Activated naive CD4-positive, alpha-beta T cell treated with anti-CD3 and anti-CD28 coated beads, Interleukin-2, amount 50 U/mL, for 72 hours (primary cell): ENCODE measurements at regions not wholly inside any gene's neighbourhood (a gene's known extent, or its start where the extent isn't known, plus 50 kb on each side); places are given as distances from the start of the nearest gene placed in this dataset.
"Not testable (repeated sequence)": the region's sequence is repeated elsewhere in the genome, so short reads cannot be mapped to it uniquely, and the experiment has no call there.

Source experiments
- ATAC-seq, 2 donors: fragments of 150-1000 bp; cut with Tn5 transposase; 2 replicates each; pipeline ENCODE4 v1.10.0; 2021; ENCODE audit warnings: mild to moderate bottlenecking in 2 of 2, moderate library complexity in 2 of 2
- DNase-seq, 2 donors: peaks; one replicate each; pipeline ENCODE4 v3.0.0; 2021 to 2022; ENCODE audit warnings: low spot score in 2 of 2
- H3K27ac Mint-ChIP-seq, 2 donors: one replicate each; pipeline ENCODE4 v1.8.0; 2022; ENCODE audit warnings: mild to moderate bottlenecking in 2 of 2, mixed read lengths in 2 of 2
- H3K36me3 Mint-ChIP-seq, 2 donors: one replicate each; pipeline ENCODE4 v1.8.0; 2022; ENCODE audit warnings: mixed read lengths in 2 of 2
- H3K9me3 Mint-ChIP-seq, 2 donors: one replicate each; pipeline ENCODE4 v1.8.0; 2022; ENCODE audit warnings: mixed read lengths in 2 of 2

DNA sequence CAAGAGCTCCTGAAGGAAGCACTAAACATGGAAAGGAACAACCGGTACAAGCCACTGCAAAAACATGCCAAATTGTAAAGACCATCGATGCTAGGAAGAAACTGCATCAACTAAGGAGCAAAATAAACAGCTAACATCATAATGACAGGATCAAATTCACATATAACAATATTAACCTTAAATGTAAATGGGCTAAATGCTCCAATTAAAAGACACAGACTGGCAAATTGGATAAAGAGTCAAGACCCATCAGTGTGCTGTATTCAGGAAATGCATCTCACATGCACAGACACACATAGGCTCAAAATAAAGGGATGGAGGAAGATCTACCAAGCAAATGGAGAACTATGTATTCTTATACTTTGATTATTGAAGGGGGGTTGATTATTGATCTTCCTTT lies 156.6 kb upstream of the NAMPT start:
- not testable (repeated sequence) for DNase-seq, H3K27ac Mint-ChIP-seq, ATAC-seq
- Mint-ChIP-seq H3K36me3 (peaks cover 0 to 56% of the 10 kb centered on the region in 2 donors), H3K9me3 (peaks cover 0 to 35% of the 10 kb centered on the region in 2 donors)

DNA sequence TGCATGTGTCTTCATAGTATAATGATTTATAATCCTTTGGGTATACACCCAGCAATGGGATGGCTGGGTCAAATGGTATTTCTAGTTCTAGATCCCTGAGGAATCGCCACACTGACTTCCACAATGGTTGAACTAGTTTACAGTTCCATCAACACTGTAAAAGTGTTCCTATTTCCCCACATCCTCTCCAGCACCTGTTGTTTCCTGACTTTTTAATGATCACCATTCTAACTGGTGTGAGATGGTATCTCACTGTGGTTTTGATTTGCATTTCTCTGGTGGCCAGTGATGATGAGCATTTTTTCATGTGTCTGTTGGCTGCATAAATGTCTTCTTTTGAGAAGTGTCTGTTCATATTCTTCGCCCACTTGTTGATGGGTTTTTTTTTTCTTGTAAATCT lies 152.2 kb upstream of the NAMPT start:
- ATAC-seq, H3K27ac Mint-ChIP-seq, DNase-seq: not testable (repeated sequence)
- Mint-ChIP-seq H3K36me3 (peaks cover 0 to 63% of the 10 kb centered on the region in 2 donors), H3K9me3 (peaks cover 0 to 35% of the 10 kb centered on the region in 2 donors)

DNA sequence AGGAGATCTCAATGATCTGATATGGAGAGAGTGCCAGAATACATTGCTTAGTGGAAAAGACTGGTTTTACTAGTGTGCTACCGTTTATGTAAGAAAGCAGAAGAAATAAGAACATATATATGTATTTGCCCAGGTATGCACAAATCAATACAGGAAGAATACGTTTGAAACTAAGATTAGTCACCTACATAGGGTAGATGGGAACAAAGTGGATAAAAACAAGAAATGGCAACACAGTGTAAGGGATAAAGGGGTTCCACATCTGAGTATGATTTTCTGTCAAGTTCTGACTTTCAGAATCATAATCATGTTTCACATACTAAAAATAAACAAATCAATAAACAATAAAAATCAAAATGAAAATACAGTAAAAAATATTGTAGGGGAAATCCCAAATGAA lies 148.6 kb upstream of the NAMPT start:
- Mint-ChIP-seq H3K27ac (no peak overlapping the region), H3K9me3 (peaks cover 0 to 17% of the 10 kb centered on the region in 2 donors), H3K36me3 (peaks cover 0 to 49% of the 10 kb centered on the region in 2 donors)
- DNase-seq (no peak), ATAC-seq (peak in 1 of 2 donors; percentile 88)

DNA sequence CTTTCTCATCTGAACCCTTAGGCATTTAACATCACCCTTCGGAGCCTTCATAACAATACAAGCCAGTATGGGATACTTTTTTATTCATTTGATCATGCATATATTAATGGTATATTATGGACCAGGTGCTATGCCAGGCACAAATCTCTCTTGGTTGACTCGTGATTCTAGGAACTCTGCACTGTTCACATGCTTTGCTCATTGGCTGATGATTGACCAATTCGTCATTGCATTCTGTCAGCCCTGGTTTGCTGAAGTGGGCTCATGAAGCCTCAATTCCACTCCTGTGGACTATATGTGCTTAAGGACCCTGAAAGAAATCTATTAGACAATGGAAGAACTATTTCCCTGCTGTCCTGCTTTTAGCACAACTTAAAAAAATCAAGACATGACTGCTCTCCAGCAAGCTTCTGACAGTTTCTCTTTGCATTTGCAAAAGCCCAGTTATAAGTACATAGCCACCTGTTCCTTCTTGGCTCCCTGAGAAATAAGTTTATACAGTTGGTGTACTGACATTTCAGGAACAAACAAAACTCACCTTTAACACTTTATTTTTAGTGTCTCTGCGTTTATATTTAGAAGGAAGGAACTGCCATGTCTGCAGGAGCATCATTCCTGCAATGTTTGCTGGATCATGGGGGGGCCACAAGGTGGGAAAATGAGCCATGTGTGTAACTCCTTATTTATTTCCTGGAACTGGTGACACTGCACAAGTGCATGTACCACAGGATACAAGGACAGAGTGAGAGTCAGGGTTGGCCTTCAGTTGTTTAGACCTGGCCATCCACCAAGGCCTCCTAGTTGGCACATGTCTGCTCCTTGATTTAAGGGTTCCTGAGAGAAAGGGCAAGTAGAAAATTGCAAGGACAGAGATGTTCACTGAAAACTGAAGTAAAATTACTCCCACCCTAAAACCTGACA lies 146.0 kb upstream of the NAMPT start:
- Mint-ChIP-seq H3K9me3 (peaks cover 0 to 22% of the 10 kb centered on the region in 2 donors), H3K36me3 (peaks cover 0 to 51% of the 10 kb centered on the region in 2 donors), H3K27ac (no peak overlapping the region)
- no peak for DNase-seq
- ATAC-seq: no peak

DNA sequence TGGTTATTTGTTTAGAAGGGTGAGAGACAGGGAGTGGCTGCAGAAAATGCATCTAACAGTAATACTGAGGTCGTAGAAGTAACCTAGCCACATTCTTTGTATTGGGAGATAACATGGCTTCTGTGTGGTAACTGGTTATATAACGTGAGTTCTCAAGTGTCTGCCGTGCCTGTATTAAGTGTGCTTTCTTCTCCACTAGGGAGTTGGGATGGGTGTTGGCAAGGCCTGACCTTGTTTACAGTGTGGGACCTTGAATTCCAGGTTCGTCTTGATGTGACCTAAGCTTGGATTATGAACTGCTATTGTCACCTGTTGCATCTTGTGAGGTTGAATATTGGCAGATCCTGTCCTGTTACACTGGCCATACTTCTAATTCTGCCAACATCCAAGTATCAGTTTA lies 145.3 kb upstream of the NAMPT start:
- ATAC-seq (no peak), DNase-seq (no peak)
- no peak overlapping the region for H3K27ac Mint-ChIP-seq
- peaks cover 0 to 22% of the 10 kb centered on the region in 2 donors for H3K9me3 Mint-ChIP-seq
- H3K36me3 Mint-ChIP-seq: peaks cover 0 to 51% of the 10 kb centered on the region in 2 donors

DNA sequence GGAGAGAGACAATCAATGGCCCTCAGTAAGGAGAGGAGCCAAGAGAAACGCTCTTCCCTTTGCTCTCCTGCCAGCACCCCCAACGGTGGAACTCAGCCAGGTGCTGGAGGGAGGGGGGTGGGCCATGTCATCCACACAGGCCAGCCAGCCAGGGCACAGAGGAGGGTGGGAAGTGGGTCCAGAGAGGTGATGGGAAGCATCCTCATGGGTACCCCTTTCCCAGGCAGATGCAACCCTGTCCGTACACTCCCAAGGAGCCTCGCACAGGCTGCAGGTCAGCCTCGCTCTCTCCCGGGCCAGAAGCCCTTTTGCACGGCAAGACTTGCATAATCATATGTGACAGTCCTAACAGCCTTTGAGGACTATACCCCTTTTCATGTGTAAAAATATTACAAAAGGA lies 142.0 kb upstream of the NAMPT start:
- ATAC-seq (no peak), DNase-seq (no peak)
- peaks cover 0 to 56% of the 10 kb centered on the region in 2 donors for H3K36me3 Mint-ChIP-seq
- peak overlapping the region; percentile 89 to 98 for H3K27ac Mint-ChIP-seq
- H3K9me3 Mint-ChIP-seq: peaks cover 0 to 21% of the 10 kb centered on the region in 2 donors

DNA sequence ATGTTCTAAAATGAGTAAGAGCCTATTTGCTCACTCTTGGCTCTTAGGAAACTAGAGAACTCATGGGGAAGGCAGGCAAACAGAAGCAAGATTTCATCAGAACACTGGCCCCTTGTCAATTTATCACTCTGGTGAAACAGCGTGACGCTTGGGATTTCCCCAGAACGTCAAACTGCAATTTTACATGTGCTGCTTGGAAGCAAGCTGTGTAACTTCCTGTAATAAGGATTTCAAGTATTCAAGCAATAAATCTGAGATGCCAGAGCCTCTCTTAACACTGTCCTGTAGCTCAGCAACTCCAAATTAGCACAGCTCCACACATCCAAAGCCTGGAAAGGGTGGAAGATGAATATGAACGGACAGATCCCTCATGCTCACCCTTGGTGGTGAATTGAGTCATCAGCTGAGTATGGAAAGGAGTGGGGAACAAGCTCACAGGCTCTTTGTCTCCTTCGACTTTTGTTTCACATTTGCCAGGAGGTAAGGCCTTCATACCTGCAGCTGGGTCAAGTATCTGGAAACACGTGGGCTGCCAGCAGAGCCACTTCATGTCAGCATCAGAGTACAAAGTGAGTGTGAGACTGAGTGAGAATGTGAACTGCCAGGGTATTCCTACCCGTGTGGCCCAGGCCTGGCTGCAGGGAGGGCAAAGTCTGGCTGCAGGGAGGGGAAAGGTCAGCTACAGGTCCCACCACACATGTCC lies 140.4 kb upstream of the NAMPT start:
- Mint-ChIP-seq H3K36me3 (peaks cover 0 to 64% of the 10 kb centered on the region in 2 donors), H3K9me3 (peaks cover 0 to 22% of the 10 kb centered on the region in 2 donors), H3K27ac (peak overlapping the region; percentile 89 to 98)
- ATAC-seq (peak; percentile 92), DNase-seq (peak; percentile 68 to 81)

DNA sequence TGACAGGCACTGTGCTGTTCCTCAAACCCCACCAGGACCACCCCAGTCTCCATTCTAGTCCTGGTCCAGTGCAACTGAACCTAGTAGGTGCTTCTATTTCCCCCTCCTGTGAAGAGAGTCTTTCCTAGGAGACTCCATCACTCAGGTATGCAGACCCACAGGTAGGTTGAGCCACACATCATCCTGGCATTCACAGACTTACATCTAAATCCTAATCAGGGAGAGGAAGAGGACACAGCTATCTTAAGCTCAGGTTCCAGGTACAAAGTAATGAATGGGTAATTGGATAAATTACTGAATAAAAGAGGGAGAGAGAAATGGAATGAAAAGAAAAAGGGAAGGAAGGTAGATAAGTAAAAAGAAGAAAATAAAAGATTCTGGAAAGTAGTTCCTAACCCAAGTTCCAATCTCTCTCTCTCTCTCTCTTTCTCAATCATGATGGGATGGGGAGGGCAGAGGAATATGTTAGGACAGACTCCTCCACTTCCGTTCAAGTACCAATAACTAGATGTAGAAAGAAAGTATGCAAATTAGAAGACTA lies 139.8 kb upstream of the NAMPT start:
- Mint-ChIP-seq H3K27ac (peak overlapping the region; percentile 89 to 98), H3K9me3 (peaks cover 0 to 22% of the 10 kb centered on the region in 2 donors), H3K36me3 (peaks cover 0 to 64% of the 10 kb centered on the region in 2 donors)
- no peak for DNase-seq
- ATAC-seq: no peak

DNA sequence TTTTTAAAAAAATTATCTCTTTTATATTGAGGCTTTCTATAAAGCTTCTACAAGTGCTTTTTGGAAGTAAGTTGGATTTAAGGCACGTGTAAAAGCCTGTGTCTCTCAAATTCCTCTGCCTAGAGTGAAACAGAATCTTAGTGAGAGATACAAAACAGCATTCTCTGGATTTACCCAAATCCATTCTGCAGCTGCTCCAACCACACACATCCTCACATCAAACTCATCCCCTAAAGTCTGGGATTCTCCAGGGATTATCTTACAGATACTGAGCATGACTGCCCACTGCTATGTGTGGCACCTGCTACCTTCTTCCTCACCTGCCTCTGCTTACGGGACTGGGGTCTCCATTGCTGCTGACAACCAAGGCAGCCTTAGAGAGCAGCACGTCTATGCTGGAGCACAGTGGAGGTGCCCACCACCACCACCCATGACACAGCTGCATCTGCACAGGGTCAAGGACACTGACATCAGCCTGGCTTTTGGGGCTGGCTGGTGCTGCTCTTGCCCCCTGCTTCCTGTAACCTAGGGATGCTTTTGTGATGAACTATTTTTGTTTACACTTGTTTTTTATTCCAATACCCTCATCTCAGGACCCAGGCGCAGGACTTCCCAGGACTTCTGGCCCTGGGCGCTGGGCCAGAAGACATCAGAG lies 139.2 kb upstream of the NAMPT start:
- Mint-ChIP-seq H3K36me3 (peaks cover 0 to 58% of the 10 kb centered on the region in 2 donors), H3K27ac (peak overlapping the region; percentile 89 to 98), H3K9me3 (peaks cover 0 to 22% of the 10 kb centered on the region in 2 donors)
- ATAC-seq (no peak), DNase-seq (no peak)

DNA sequence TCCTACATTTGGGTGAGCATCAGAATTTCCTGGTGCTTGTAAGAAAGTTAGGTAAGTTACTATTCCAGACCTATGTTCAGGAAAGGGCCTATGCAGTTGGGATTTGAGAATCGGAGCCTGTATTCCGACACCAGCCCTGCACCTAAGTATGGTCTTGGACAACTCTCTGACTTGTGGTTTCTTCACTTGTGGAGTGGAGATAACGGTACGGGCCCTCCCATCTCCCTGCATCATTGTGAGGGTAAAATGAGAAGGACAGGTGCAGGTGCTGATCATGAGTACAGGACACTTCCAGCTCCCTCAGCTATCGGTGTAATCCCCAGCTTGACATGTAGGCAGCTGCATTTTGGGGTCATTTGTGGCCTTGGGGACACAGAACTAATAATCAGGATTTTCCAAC lies 138.3 kb upstream of the NAMPT start:
- ATAC-seq: no peak

DNA sequence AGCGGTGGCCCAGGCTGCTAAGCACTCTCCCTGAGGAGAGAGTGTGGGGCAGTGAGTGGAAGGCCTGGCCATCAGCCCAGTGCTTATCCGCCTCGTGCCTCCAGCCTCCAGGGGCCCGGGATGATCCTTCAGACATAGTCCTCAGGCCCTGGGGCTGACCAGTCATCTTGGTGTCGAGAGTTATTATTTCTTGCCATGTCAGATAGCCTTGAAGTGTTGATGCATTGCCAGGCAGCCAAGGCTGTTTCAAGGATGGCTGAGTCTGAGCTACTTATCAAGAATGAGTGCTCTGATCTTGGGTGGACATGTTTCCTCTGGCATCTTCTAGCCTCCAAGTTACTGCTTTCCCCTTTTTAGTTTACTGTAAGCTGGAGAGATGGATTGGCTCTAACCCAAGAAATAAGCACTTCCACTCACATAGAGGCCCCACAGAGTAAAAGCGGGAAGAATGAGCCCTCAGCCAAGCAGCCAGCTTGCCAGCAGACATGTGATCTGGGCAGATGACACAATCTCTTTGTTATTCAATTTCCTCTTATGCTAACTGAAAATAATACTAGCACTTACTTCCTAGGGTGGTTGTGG lies 136.5 kb upstream of the NAMPT start:
- DNase-seq (no peak), ATAC-seq (no peak)
- H3K9me3 Mint-ChIP-seq: peaks cover 12 to 16% of the 10 kb centered on the region in 2 donors

More for the DNA sequence above, 138.3 kb upstream of the NAMPT start:
- Mint-ChIP-seq H3K27ac (peak overlapping the region in 1 of 2 donors; percentile 55), H3K36me3 (peaks cover 0 to 50% of the 10 kb centered on the region in 2 donors), H3K9me3 (peaks cover 0 to 20% of the 10 kb centered on the region in 2 donors)
- no peak for DNase-seq

DNA sequence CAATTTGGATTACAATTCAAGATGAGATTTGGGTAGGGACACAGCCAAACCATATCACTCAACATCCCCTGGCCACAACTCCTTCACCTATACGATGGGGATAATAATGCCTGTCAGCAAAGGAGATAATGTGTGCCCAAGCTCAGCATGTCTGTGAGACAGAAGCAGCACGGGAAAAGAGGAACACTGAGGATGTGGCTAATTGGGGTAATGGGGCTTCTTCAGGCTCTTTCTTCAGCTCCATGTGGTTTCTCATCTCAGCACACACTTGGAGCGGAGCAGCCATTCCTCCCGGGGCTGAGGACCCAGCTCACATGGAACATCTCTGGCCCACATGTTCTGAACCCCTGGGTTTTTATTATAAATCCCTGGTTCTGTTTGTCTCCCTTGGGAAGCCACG lies 136.0 kb upstream of the NAMPT start:
- Mint-ChIP-seq H3K27ac (peak overlapping the region; percentile 80 to 84), H3K9me3 (peaks cover 13 to 21% of the 10 kb centered on the region in 2 donors), H3K36me3 (peaks cover 10 to 52% of the 10 kb centered on the region in 2 donors)
- ATAC-seq: no peak
- no peak for DNase-seq

More for the DNA sequence above, 136.5 kb upstream of the NAMPT start:
- Mint-ChIP-seq H3K27ac (peak overlapping the region; percentile 80 to 84), H3K36me3 (peaks cover 9 to 49% of the 10 kb centered on the region in 2 donors)

DNA sequence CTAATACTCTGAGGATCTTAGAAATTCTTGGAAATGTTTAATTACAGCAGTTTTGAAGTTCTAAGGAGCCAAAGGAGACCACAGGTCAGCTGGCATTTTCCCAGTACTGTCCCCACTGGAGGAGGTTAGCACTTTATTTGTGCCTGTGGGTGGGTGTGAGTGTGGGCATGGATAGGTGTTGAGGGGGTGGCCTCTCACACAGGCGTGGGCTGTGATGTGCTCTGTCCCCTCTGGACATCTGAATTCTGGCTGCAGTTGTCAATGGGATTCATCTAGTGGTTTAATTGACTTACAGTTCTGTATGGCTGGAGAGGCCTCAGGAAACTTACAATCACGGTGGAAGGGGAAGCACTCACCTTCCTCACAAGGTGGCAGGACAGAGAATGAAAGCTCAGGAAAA lies 135.4 kb upstream of the NAMPT start:
- DNase-seq (no peak), ATAC-seq (no peak)
- Mint-ChIP-seq H3K9me3 (peaks cover 13 to 26% of the 10 kb centered on the region in 2 donors), H3K27ac (peak overlapping the region in 1 of 2 donors; percentile 80), H3K36me3 (peaks cover 10 to 53% of the 10 kb centered on the region in 2 donors)

DNA sequence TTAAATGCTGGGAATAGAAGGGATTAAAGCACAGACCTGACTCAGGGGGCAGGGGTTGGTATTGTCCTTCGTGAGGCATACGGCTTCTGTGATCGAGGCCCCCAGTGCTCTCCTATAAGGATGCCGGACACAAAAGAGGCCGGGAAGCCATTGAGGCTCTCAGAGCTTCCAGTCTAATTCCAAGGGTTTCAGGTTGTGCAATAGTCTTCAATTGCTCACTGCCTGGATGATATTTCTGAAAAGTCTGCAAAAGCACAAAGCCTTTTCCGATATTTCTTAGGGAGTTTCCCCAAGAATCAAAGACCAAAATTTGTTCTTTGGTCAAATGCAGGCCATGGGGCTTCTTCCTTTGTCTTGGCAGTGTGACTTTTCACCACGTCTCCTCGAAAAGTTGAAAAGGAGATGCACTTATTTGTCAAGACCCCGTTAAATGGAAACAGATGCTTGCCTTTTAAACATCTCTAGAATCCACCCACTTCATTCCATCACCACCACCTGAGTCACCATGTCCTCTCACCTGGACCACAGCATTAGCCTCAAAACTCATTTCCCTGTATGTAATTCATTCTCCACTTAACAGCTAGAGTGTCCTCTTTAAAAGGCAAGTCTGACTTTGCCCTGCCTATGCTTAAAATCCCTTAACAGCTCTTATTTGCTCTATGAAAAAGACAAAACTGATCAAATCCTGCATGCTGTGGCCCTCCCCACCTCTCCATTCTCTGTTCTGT lies 134.8 kb upstream of the NAMPT start:
- peaks cover 10 to 53% of the 10 kb centered on the region in 2 donors for H3K36me3 Mint-ChIP-seq
- peaks cover 13 to 30% of the 10 kb centered on the region in 2 donors for H3K9me3 Mint-ChIP-seq
- peak overlapping the region in 1 of 2 donors; percentile 80 for H3K27ac Mint-ChIP-seq
- ATAC-seq (peak; percentile 80 to 82), DNase-seq (no peak)

DNA sequence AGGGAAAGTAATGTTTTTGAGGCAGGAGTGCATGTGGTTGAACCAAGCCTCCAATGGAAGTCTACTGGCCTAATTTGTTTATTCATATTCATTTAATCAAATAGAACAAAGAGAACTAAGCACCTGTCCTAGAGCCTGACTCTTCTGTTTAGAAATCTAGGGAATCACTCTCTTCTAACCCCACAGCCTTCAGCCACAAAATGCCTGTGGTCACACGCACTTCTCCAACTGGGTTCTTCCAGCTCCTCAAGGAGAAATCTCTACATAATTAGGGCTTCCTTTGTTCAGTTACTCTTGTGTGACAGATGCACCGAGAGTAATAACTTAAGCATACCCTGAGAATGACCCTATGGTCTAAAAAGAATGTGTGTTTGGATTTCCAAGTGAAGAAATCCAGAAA lies 133.7 kb upstream of the NAMPT start:
- ATAC-seq (no peak), DNase-seq (no peak)
- no peak overlapping the region for H3K27ac Mint-ChIP-seq
- peaks cover 10 to 44% of the 10 kb centered on the region in 2 donors for H3K36me3 Mint-ChIP-seq
- H3K9me3 Mint-ChIP-seq: peaks cover 13 to 30% of the 10 kb centered on the region in 2 donors
